ENCODE measurements at regions not wholly inside any gene's neighbourhood (a gene's known extent, or its start where the extent isn't known, plus 50 kb on each side); places are given as distances from the start of the nearest gene placed in this dataset.

GRCh38 chr2:154911729-154912128 is 213.2 kb downstream of the KCNJ3 start (continued):
- no peak for TF ChIP-seq ZNF12 (CRISPR knock-in tag; IDR thresholded peaks at IDR 0.05)

- no peak for DNase-seq (ENCODE audit: extremely low read depth in 1 of 4, low spot score in 3 of 4)
- no peaks in the 10 kb centered on the region for H3K79me2 ChIP-seq (ENCODE audit: control insufficient read depth, insufficient read depth, low read length)
- no peak overlapping the region for H3K27ac ChIP-seq (ENCODE audit: extremely low read depth, low read depth, low read length)
- no peak overlapping the region for H3K4me2 ChIP-seq (ENCODE audit: insufficient read depth, low read length)
- H2AFZ ChIP-seq (ENCODE audit: low read depth, low read length), result no peak overlapping the region
- no TSS peak for BruUV-seq (replicated peaks)
- in situ Hi-C loops (cut with MboI), result no loop called here
- no peaks in the 10 kb centered on the region for H3K9me1 ChIP-seq (ENCODE audit: control insufficient read depth, insufficient read depth, low read length)
- intact Hi-C loops (cut with micrococcal nuclease), result no loop called here
- no peaks in the 10 kb centered on the region for H3K27me3 ChIP-seq (ENCODE audit: control insufficient read depth in 2 of 2, insufficient read depth in 2 of 2, low read length in 2 of 2)
- H3K9me3 ChIP-seq (replicated peaks; ENCODE audit: control insufficient read depth, insufficient read depth, low read depth, low read length), result no peaks in the 10 kb centered on the region; the same call in none of the 2 replicates
- no peaks in the 10 kb centered on the region for H3K4me1 ChIP-seq (replicated peaks in 1 of 2; ENCODE audit: control insufficient read depth in 2 of 2, insufficient read depth in 2 of 2, low read length in 2 of 2)
- TF ChIP-seq GTF2B (IDR thresholded peaks at IDR 0.05; ENCODE audit: extremely low read depth, insufficient read length) (no peak), ARID4B (CRISPR knock-in tag; IDR thresholded peaks at IDR 0.05) (no peak), CEBPG (CRISPR knock-in tag; IDR thresholded peaks at IDR 0.05) (no peak), CEBPG (tag; conservative IDR thresholded peaks at IDR 0.05 in 1 of 2, IDR thresholded peaks at IDR 0.05 in 1 of 2) (peak in 1 of 2 experiments; percentile 81; a peak in 2 of 4 replicates), CEBPB (tag; IDR thresholded peaks at IDR 0.05) (0 out of 2 replicates have a peak, but pooled peaks have one; percentile 34)
- H3K4me3 ChIP-seq, result no peak overlapping the region
- no peak for FAIRE-seq
- no peaks in the 10 kb centered on the region for H3K36me3 ChIP-seq (ENCODE audit: control insufficient read depth, insufficient read depth, low read length)
- ChIA-PET CTCF (ENCODE audit: low intra/inter-chr PET ratio) (no interaction called here), POLR2A (no interaction called here)
- H4K20me1 ChIP-seq (replicated peaks; ENCODE audit: control insufficient read depth, insufficient read depth, low read length), result no peaks in the 10 kb centered on the region
- 0% methylated on average over 1 of the region's 1 CpG for WGBS (ENCODE audit: insufficient coverage, low coverage, missing lambda C conversion rate)
- ATAC-seq, result no peak
- no peak overlapping the region for H3K9ac ChIP-seq (ENCODE audit: insufficient read depth in 1 of 2, low read depth in 2 of 2, low read length in 2 of 2)
These were observed 212.2 kb downstream of the KCNJ3 start for GRCh38 chr2:154910701-154911100.

Measured in K562 (cell line).